GM12878 (cell line): ENCODE measurements at regions not wholly inside any gene's neighbourhood (a gene's known extent, or its start where the extent isn't known, plus 50 kb on each side); places are given as distances from the start of the nearest gene placed in this dataset.

Source experiments
- ATAC-seq: fragments of 200-7000 bp; cut with Tn5 transposase; 3 replicates; pipeline ENCODE4 v1.9.1; 2020; ENCODE audit warnings: mild to moderate bottlenecking, moderate library complexity
- BruUV-seq: library from RNA; stranded (reverse); fragments of 400-500 nt; replicated peaks from 2 replicates; lab custom pipeline; 2021; lab: Mats Ljungman, UMichigan
- CTCF ChIA-PET: fragments of 300-600 bp; sonication (Branson Sonifier 250); formaldehyde crosslinking; extraction: SDS; loops from one replicate; lab custom pipeline; 2021; ENCODE audit warnings: inconsistent platforms; lab: Yijun Ruan, JAX
- POLR2A ChIA-PET: fragments of 350-600 bp; formaldehyde crosslinking; extraction: SDS; loops from one replicate; lab custom pipeline; 2021; ENCODE audit warnings: inconsistent platforms; lab: Charles Lee
- RAD21 ChIA-PET: fragments of 300-600 bp; sonication (Branson Sonifier 250); formaldehyde crosslinking; loops from one replicate; lab custom pipeline; 2023; ENCODE audit warnings: antibody characterized with exemption; ENCODE audit not compliant: unreplicated experiment; lab: Charles Lee
- SMC1A ChIA-PET: fragments of 300-600 bp; sonication (Branson Sonifier 250); formaldehyde crosslinking; loops from one replicate; lab custom pipeline; 2023; ENCODE audit not compliant: unreplicated experiment, uncharacterized antibody; lab: Charles Lee
- DNase-seq: peaks from one replicate; pipeline ENCODE4 v3.0.0-alpha.2; 2011; ENCODE audit warnings: low read depth, low spot score
- FAIRE-seq: peaks from 3 replicates; lab custom pipeline; 2011; peaks lifted over from hg19 to GRCh38; lab: Jason Lieb, UNC
- H2AFZ ChIP-seq: 2 replicates; pipeline ENCODE4 v1.6.0; 2011; ENCODE audit warnings: low read depth, low read length, control low read depth; ENCODE audit not compliant: control insufficient read depth
- H3K27ac ChIP-seq: 2 replicates; pipeline ENCODE4 v1.5.1; 2011; ENCODE audit warnings: control low read depth; ENCODE audit not compliant: control insufficient read depth, insufficient read depth
- H3K27me3 ChIP-seq, 2 experiments: replicated peaks in 1 of 2; 2 replicates each; pipeline versions ENCODE4 v1.6.0 to v1.6.1; 2011; ENCODE audit warnings: low read length in 1 of 2; ENCODE audit not compliant: control insufficient read depth in 2 of 2, insufficient read depth in 2 of 2
- H3K36me3 ChIP-seq, 2 experiments: 2 replicates each; pipeline ENCODE4 v1.5.1; 2011; ENCODE audit warnings: low read length in 1 of 2; ENCODE audit not compliant: control insufficient read depth in 2 of 2, insufficient read depth in 2 of 2
- H3K4me1 ChIP-seq: 2 replicates; pipeline ENCODE4 v1.6.1; 2011; ENCODE audit warnings: mild to moderate bottlenecking, low read length, moderate library complexity, mixed read lengths; ENCODE audit not compliant: control insufficient read depth, insufficient read depth
- H3K4me2 ChIP-seq: 2 replicates; pipeline ENCODE4 v1.6.0; 2011; ENCODE audit warnings: control low read depth; ENCODE audit not compliant: control insufficient read depth, insufficient read depth
- H3K4me3 ChIP-seq: fragments of 200-600 bp; sonication (generic); 2 replicates; pipeline ENCODE4 v1.5.1; 2016
- H3K79me2 ChIP-seq: 2 replicates; pipeline ENCODE4 v1.6.0; 2011; ENCODE audit warnings: low read length; ENCODE audit not compliant: control insufficient read depth, insufficient read depth
- H3K9ac ChIP-seq: 2 replicates; pipeline ENCODE4 v1.8.0; 2011; ENCODE audit warnings: low read length, control low read depth, mixed read lengths; ENCODE audit not compliant: control insufficient read depth, insufficient read depth
- H3K9me3 ChIP-seq: replicated peaks from 3 replicates; pipeline ENCODE4 v1.5.1; 2011; ENCODE audit warnings: mild to moderate bottlenecking, low read length; ENCODE audit not compliant: control insufficient read depth, insufficient read depth
- H4K20me1 ChIP-seq: 2 replicates; pipeline ENCODE4 v1.6.0; 2011; ENCODE audit not compliant: control insufficient read depth, insufficient read depth
- BHLHE40 ChIP-seq, 2 experiments: fragments of 450-650 bp in 1 of 2; IDR thresholded peaks; 2 replicates each; pipeline ENCODE4 v1.6.1; 2011 to 2017; ENCODE audit warnings: low read depth in 2 of 2, borderline replicate concordance in 1 of 2, improper control_type of control experiment in 1 of 2, low read length in 1 of 2, mild to moderate bottlenecking in 1 of 2
- E2F4 ChIP-seq: IDR thresholded peaks from 2 replicates; pipeline ENCODE4 v1.6.1; 2012; ENCODE audit warnings: low read depth, low read length, improper control_type of control experiment
- FOXM1 ChIP-seq: IDR thresholded peaks from 2 replicates; pipeline ENCODE4 v1.6.1; 2012; ENCODE audit warnings: low read depth, mild to moderate bottlenecking, inconsistent platforms, low read length, moderate library complexity
- KDM1A ChIP-seq: fragments of 200-600 bp; sonication (generic); IDR thresholded peaks from 2 replicates; pipeline ENCODE4 v1.6.1; 2016; ENCODE audit warnings: borderline replicate concordance
- MEF2B ChIP-seq: fragments of 450-650 bp; IDR thresholded peaks from 2 replicates; pipeline ENCODE4 v1.6.1; 2018; ENCODE audit warnings: mild to moderate bottlenecking, moderate library complexity; ENCODE audit not compliant: partially characterized antibody, poor library complexity, severe bottlenecking
- RFX5 ChIP-seq: IDR thresholded peaks from 2 replicates; pipeline ENCODE4 v1.6.1; 2011; ENCODE audit warnings: low read depth, low read length, improper control_type of control experiment
- SMC3 ChIP-seq: IDR thresholded peaks from 2 replicates; pipeline ENCODE4 v1.6.1; 2011; ENCODE audit warnings: low read length, improper control_type of control experiment, borderline replicate concordance
- ZNF24 ChIP-seq: fragments of 450-650 bp; IDR thresholded peaks from 2 replicates; pipeline ENCODE4 v1.6.1; 2017; ENCODE audit warnings: antibody characterized with exemption, mild to moderate bottlenecking
- ZNF274 ChIP-seq: IDR thresholded peaks from one replicate; pipeline ENCODE4 v1.8.0; 2011; ENCODE audit not compliant: insufficient read length, insufficient read depth
- ZSCAN29 ChIP-seq: fragments of 450-650 bp; IDR thresholded peaks from 2 replicates; pipeline ENCODE4 v1.6.1; 2017; ENCODE audit warnings: mild to moderate bottlenecking, moderate library complexity
- WGBS: methylation state at CpG from one replicate; pipeline ENCODE4 v1.1.6; 2016; ENCODE audit warnings: low lambda C conversion rate; ENCODE audit not compliant: insufficient replicate concordance, insufficient coverage; ENCODE audit errors: missing lambda C conversion rate; 5-methylcytosine and 5-hydroxymethylcytosine counted together
- in situ Hi-C: fragments of 300-500 bp; cut with MboI; formaldehyde crosslinking; loops from 9 replicates; pipeline ENCODE4 v1.14.3; 2018; ENCODE audit warnings: mixed read lengths
- intact Hi-C: fragments of 100-400 bp; cut with micrococcal nuclease; formaldehyde crosslinking; loops from one replicate; pipeline ENCODE4 v1.14.2; 2022; ENCODE audit not compliant: unreplicated experiment
- TF ChIP-seq, protein P1 (sequence below): fragments of 450-650 bp; IDR thresholded peaks from 2 replicates; pipeline ENCODE4 v1.6.1; 2018; ENCODE audit warnings: mild to moderate bottlenecking, low read depth, moderate library complexity; ENCODE audit not compliant: partially characterized antibody

DNA sequence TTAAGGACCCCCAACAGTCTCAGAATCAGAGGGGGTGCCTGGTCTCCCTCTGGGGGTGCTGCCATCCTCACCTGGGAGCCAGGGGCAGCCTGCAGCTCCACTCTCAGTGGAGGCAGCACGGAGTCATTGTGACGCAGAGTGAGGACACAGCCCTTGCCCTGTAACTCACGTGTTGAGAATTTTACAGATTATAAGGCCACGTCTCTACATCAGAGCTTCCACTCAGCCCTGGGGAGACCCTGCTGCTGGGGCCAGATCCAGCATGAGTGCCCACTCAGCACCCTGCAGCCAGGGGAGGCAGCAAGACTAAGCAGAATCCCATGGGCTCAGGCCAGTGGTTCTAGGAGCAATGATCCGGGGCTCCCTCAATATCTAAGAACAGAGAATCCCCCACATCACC, 137.4 kb upstream of the AFDN start:
- Histone ChIP-seq H2AFZ (no peak overlapping the region), H3K36me3 (no peaks in the 10 kb centered on the region), H3K27ac (no peak overlapping the region), H3K4me2 (no peak overlapping the region), H3K9ac (no peak overlapping the region), H3K27me3 (peaks cover 0 to 2% of the 10 kb centered on the region in 2 experiments; a peak in 2 of 4 replicates), H3K4me3 (no peak overlapping the region), H4K20me1 (no peaks in the 10 kb centered on the region), H3K4me1 (no peaks in the 10 kb centered on the region), H3K79me2 (no peaks in the 10 kb centered on the region), H3K9me3 (no peaks in the 10 kb centered on the region)
- DNase-seq (no peak), FAIRE-seq (no peak), ATAC-seq (no peak)
- BruUV-seq, result no TSS peak
- POLR2A ChIA-PET, result no interaction called here
- RAD21 ChIA-PET, result no interaction called here
- TF ChIP-seq MEF2B (no peak), RFX5 (no peak), SMC3 (no peak), BHLHE40 (IDR thresholded peaks at IDR 0.05; ENCODE audit: borderline replicate concordance in 1 of 2, low read depth in 2 of 2, low read length in 1 of 2) (no peak), ZNF274 (no peak), E2F4 (no peak), FOXM1 (no peak), ZSCAN29 (no peak), ZNF24 (no peak), KDM1A (no peak)
- TF ChIP-seq, protein P1, sequence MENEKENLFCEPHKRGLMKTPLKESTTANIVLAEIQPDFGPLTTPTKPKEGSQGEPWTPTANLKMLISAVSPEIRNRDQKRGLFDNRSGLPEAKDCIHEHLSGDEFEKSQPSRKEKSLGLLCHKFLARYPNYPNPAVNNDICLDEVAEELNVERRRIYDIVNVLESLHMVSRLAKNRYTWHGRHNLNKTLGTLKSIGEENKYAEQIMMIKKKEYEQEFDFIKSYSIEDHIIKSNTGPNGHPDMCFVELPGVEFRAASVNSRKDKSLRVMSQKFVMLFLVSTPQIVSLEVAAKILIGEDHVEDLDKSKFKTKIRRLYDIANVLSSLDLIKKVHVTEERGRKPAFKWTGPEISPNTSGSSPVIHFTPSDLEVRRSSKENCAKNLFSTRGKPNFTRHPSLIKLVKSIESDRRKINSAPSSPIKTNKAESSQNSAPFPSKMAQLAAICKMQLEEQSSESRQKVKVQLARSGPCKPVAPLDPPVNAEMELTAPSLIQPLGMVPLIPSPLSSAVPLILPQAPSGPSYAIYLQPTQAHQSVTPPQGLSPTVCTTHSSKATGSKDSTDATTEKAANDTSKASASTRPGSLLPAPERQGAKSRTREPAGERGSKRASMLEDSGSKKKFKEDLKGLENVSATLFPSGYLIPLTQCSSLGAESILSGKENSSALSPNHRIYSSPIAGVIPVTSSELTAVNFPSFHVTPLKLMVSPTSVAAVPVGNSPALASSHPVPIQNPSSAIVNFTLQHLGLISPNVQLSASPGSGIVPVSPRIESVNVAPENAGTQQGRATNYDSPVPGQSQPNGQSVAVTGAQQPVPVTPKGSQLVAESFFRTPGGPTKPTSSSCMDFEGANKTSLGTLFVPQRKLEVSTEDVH, result no peak
- intact Hi-C loops, result no loop called here
- CTCF ChIA-PET, result interaction anchor here (0.6 kb wide), 1 partner anchor 192 kb away, joined by 3 read pairs; no protein-coding TSS in a partner anchor
- SMC1A ChIA-PET, result no interaction called here
- 17% methylated on average over 5 of the region's 5 CpGs for WGBS
- in situ Hi-C loops, result no loop called here
